ENCODE measurements at regions not wholly inside any gene's neighbourhood (a gene's known extent, or its start where the extent isn't known, plus 50 kb on each side); places are given as distances from the start of the nearest gene placed in this dataset.
"Not testable (repeated sequence)": the region's sequence is repeated elsewhere in the genome, so short reads cannot be mapped to it uniquely, and the experiment has no call there.

DNA sequence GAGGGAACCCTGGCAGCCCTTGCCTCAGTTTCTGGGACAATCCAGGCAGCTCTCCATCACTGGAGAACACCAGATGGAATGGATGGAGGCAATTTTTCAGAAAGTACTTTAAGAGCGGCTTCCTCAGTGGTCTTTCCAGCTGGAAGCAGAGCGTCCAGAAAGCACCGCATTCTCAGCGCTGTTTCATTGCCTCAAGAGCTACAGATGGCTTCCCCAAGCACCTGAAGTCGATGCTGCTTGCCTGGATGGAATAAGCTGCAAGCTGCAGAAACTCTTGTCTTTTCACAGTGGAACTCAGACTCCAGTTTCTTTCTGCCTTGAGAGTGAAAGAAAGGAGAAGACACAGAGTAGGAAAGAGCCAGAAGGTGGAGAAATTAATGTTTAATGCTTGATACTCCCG lies 766.9 kb downstream of the TDRD15 start:
- no peak overlapping the region for H3K9ac ChIP-seq (ENCODE audit: low read length)
- no peaks in the 10 kb centered on the region for H3K4me1 ChIP-seq (ENCODE audit: control insufficient read depth, insufficient read depth, low read length)
- no peak overlapping the region for H3K4me3 ChIP-seq (ENCODE audit: low read length)
- H3K9me3 ChIP-seq (ENCODE audit: control insufficient read depth, low read length), result no peaks in the 10 kb centered on the region
- no peaks in the 10 kb centered on the region for H3K27me3 ChIP-seq (replicated peaks; ENCODE audit: control insufficient read depth, insufficient read depth, low read length)
- no peak for DNase-seq (ENCODE audit: low read depth)
- H3K36me3 ChIP-seq (ENCODE audit: control insufficient read depth, insufficient read depth, low read length, severe bottlenecking), result no peaks in the 10 kb centered on the region

DNA sequence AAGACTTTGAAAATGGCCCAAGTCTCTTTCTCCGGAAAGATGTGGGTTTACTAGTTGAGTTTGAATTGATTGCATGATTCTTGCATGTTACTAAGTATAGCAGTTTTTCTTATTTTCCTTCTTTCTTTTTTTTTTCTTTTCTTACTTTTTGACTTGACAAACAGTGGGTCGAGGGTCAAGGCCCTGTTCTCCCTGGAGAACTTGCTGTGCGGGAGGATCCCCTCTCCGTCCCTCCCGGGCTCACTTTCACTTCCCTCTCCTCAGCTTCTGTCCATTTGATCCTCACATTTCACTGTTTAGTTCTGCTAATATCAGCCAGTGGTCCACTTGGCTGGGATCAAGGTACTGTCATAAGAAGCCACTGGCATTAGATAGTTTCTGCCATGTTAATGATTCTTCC lies 767.4 kb downstream of the TDRD15 start:
- no peak for DNase-seq (ENCODE audit: low read depth)
- no peaks in the 10 kb centered on the region for H3K27me3 ChIP-seq (replicated peaks; ENCODE audit: control insufficient read depth, insufficient read depth, low read length)
- no peaks in the 10 kb centered on the region for H3K9me3 ChIP-seq (ENCODE audit: control insufficient read depth, low read length)
- H3K36me3 ChIP-seq (ENCODE audit: control insufficient read depth, insufficient read depth, low read length, severe bottlenecking), result no peaks in the 10 kb centered on the region
- H3K9ac ChIP-seq (ENCODE audit: low read length), result no peak overlapping the region
- no peak overlapping the region for H3K4me3 ChIP-seq (ENCODE audit: low read length)
- H3K4me1 ChIP-seq (ENCODE audit: control insufficient read depth, insufficient read depth, low read length), result no peaks in the 10 kb centered on the region

- H3K36me3 ChIP-seq (ENCODE audit: control insufficient read depth, insufficient read depth, low read length, severe bottlenecking), result no peaks in the 10 kb centered on the region
- no peaks in the 10 kb centered on the region for H3K9me3 ChIP-seq (ENCODE audit: control insufficient read depth, low read length)
Measured at GRCh38 chr2:21892140-21892539, 768.4 kb downstream of the TDRD15 start.

DNA sequence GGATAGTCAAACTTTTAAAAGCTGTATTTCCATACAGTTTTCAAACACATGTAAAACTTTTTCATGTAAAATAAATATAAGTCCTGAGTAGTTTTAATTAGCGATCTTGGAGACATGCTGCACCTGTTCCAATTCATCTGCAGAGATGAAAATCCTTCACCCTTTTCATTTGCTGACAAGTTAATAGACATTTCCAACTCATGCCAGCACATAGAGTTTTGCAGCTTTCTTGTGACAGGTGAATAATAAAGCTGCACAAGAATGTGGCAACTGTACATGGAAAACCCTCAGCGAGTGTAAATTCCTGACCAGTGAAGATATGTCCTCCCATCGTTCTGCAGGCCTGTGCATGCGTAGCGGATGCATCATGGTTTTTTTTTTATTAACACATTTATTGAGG lies 771.4 kb downstream of the TDRD15 start:
- Histone ChIP-seq H3K9me3 (ENCODE audit: control insufficient read depth, low read length) (no peaks in the 10 kb centered on the region), H3K9ac (ENCODE audit: low read length) (no peak overlapping the region), H3K4me1 (ENCODE audit: control insufficient read depth, insufficient read depth, low read length) (no peaks in the 10 kb centered on the region), H3K27me3 (replicated peaks; ENCODE audit: control insufficient read depth, insufficient read depth, low read length) (no peaks in the 10 kb centered on the region), H3K4me3 (ENCODE audit: low read length) (no peak overlapping the region), H3K36me3 (ENCODE audit: control insufficient read depth, insufficient read depth, low read length, severe bottlenecking) (no peaks in the 10 kb centered on the region)
- DNase-seq (ENCODE audit: low read depth), result no peak

More at GRCh38 chr2:21892140-21892539, 768.4 kb downstream of the TDRD15 start:
- no peaks in the 10 kb centered on the region for H3K27me3 ChIP-seq (replicated peaks; ENCODE audit: control insufficient read depth, insufficient read depth, low read length)
- DNase-seq (ENCODE audit: low read depth), result no peak
- H3K4me3 ChIP-seq (ENCODE audit: low read length), result no peak overlapping the region
- no peaks in the 10 kb centered on the region for H3K4me1 ChIP-seq (ENCODE audit: control insufficient read depth, insufficient read depth, low read length)
- no peak overlapping the region for H3K9ac ChIP-seq (ENCODE audit: low read length)

- DNase-seq (ENCODE audit: low read depth); H3K36me3 ChIP-seq (ENCODE audit: control insufficient read depth, insufficient read depth, low read length, severe bottlenecking): not testable (repeated sequence)
Measured at GRCh38 chr2:21908712-21909380, 785.1 kb downstream of the TDRD15 start.

GRCh38 chr2:21910832-21911507 lies 787.2 kb downstream of the TDRD15 start:
- Histone ChIP-seq H3K9me3 (ENCODE audit: control insufficient read depth, low read length) (no peaks in the 10 kb centered on the region), H3K36me3 (ENCODE audit: control insufficient read depth, insufficient read depth, low read length, severe bottlenecking) (no peaks in the 10 kb centered on the region), H3K4me1 (ENCODE audit: control insufficient read depth, insufficient read depth, low read length) (no peaks in the 10 kb centered on the region), H3K27me3 (replicated peaks; ENCODE audit: control insufficient read depth, insufficient read depth, low read length) (no peaks in the 10 kb centered on the region), H3K9ac (ENCODE audit: low read length) (no peak overlapping the region), H3K4me3 (ENCODE audit: low read length) (no peak overlapping the region)
- DNase-seq (ENCODE audit: low read depth), result no peak

More at GRCh38 chr2:21908712-21909380, 785.1 kb downstream of the TDRD15 start:
- H3K9me3 ChIP-seq (ENCODE audit: control insufficient read depth, low read length); H3K27me3 ChIP-seq (replicated peaks; ENCODE audit: control insufficient read depth, insufficient read depth, low read length); H3K4me1 ChIP-seq (ENCODE audit: control insufficient read depth, insufficient read depth, low read length); H3K9ac ChIP-seq (ENCODE audit: low read length); H3K4me3 ChIP-seq (ENCODE audit: low read length): not testable (repeated sequence)

DNA sequence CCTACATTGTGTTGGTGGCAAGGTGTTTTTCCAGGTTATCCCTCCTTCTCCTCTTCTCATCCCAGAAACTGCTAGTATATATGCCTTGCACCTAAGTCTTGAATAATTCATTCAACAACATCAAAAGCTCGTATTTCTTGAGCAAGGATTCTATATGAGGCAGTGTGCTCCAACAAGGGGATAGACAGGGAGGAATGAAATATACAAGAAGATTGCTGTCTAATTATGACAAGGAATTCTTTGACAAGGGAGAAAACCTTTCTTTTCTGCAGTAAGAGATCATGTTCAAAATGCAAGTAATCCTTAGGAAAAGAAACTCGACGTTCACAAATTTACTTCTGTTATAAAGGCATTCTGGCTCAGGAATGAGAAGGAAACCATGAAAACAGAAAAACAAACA lies 788.6 kb downstream of the TDRD15 start:
- Histone ChIP-seq H3K9ac (ENCODE audit: low read length) (no peak overlapping the region), H3K27me3 (replicated peaks; ENCODE audit: control insufficient read depth, insufficient read depth, low read length) (no peaks in the 10 kb centered on the region), H3K36me3 (ENCODE audit: control insufficient read depth, insufficient read depth, low read length, severe bottlenecking) (no peaks in the 10 kb centered on the region), H3K4me1 (ENCODE audit: control insufficient read depth, insufficient read depth, low read length) (no peaks in the 10 kb centered on the region), H3K9me3 (ENCODE audit: control insufficient read depth, low read length) (no peaks in the 10 kb centered on the region), H3K4me3 (ENCODE audit: low read length) (no peak overlapping the region)
- no peak for DNase-seq (ENCODE audit: low read depth)

GRCh38 chr2:21915201-21915600 lies 791.4 kb downstream of the TDRD15 start:
- Histone ChIP-seq H3K4me3 (ENCODE audit: low read length) (no peak overlapping the region), H3K4me1 (ENCODE audit: control insufficient read depth, insufficient read depth, low read length) (no peaks in the 10 kb centered on the region), H3K27me3 (replicated peaks; ENCODE audit: control insufficient read depth, insufficient read depth, low read length) (no peaks in the 10 kb centered on the region), H3K9ac (ENCODE audit: low read length) (no peak overlapping the region), H3K36me3 (ENCODE audit: control insufficient read depth, insufficient read depth, low read length, severe bottlenecking) (no peaks in the 10 kb centered on the region), H3K9me3 (ENCODE audit: control insufficient read depth, low read length) (no peaks in the 10 kb centered on the region)
- no peak for DNase-seq (ENCODE audit: low read depth)

DNA sequence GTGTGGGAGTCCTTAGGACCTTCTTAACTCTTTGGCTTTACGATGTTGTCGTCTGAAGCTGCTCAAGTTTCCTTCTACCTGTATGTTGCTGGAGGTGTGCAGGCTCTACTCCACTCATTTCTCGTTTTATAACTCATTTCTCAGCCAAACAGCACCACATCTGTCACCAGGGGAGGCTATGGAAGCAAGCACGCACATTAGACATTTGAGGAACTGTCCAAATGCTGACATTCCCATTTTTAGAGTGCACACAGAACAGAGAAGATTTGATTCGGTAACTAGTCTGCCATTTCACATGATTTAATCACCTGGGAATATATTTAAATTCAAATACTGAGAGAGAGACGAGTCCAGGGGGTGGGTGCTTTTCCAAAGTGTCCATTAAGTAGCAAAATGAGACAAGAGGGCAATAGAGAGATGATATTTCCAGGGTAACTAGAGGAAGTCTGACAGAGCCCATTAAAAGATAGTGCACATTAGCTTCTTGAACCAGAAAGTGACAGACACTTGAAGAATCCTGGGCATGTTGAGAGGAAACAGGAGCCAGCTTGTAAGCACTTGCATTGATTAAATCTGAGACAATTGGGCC lies 793.3 kb downstream of the TDRD15 start:
- H3K4me1 ChIP-seq (ENCODE audit: control insufficient read depth, insufficient read depth, low read length), result no peaks in the 10 kb centered on the region
- no peak for DNase-seq (ENCODE audit: low read depth)
- H3K9ac ChIP-seq (ENCODE audit: low read length), result no peak overlapping the region
- no peak overlapping the region for H3K4me3 ChIP-seq (ENCODE audit: low read length)
- no peaks in the 10 kb centered on the region for H3K9me3 ChIP-seq (ENCODE audit: control insufficient read depth, low read length)
- H3K27me3 ChIP-seq (replicated peaks; ENCODE audit: control insufficient read depth, insufficient read depth, low read length), result no peaks in the 10 kb centered on the region
- H3K36me3 ChIP-seq (ENCODE audit: control insufficient read depth, insufficient read depth, low read length, severe bottlenecking), result no peaks in the 10 kb centered on the region

DNA sequence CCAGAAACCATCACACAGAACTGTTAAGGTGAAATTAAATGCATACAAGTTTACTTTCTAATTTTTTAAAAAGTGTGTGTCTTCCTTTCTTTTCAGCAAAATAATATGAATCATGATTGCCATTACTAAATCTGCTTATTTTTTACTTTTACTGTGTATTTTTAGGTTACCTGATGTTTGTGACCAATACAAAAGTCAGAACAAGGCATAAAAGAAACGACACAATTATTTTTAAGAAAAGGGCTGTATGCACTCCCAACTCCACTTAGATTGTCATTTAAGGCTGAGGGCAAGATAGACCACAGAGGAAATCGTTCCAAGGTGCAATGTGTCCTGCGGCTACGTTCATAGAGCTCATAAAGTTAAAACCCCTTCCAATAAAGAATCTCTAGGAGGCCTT lies 797.0 kb downstream of the TDRD15 start:
- no peak for DNase-seq (ENCODE audit: low read depth)
- no peak overlapping the region for H3K4me3 ChIP-seq (ENCODE audit: low read length)
- H3K9ac ChIP-seq (ENCODE audit: low read length), result no peak overlapping the region
- no peaks in the 10 kb centered on the region for H3K36me3 ChIP-seq (ENCODE audit: control insufficient read depth, insufficient read depth, low read length, severe bottlenecking)
- H3K27me3 ChIP-seq (replicated peaks; ENCODE audit: control insufficient read depth, insufficient read depth, low read length), result no peaks in the 10 kb centered on the region
- H3K4me1 ChIP-seq (ENCODE audit: control insufficient read depth, insufficient read depth, low read length), result no peaks in the 10 kb centered on the region
- H3K9me3 ChIP-seq (ENCODE audit: control insufficient read depth, low read length), result peaks cover 12% of the 10 kb centered on the region

DNA sequence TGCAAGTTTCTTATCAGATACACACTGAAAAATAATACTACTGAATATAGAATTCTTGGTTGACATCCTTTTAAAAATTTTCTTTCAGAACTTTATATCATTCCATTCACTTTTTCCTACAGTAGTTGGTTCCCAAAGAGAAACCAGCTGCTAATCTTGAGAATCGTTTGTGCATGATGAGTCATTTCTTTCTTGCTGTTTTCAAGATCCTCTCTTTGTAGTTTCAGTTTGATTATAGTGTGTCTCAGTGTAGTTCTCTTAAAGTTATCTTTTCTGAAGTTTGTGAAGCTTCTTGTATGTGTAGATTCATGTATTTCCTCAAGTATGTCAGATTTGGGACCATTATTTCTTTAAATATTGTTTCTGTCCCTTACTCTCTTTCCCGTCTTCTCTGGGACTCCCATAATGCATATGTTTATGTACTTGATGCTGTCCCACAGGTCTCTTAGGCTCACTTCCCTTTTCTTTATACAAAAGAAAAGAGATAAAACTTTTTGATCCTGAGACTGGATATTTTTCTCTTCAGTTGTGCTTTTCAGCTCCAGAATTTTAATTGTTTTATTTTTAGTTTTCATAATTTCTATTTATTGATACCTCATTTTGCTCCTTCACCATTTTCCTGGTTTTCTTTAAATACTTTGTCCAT lies 801.0 kb downstream of the TDRD15 start:
- H3K9me3 ChIP-seq (ENCODE audit: control insufficient read depth, low read length), result peaks cover 13% of the 10 kb centered on the region
- no peak overlapping the region for H3K9ac ChIP-seq (ENCODE audit: low read length)
- H3K27me3 ChIP-seq (replicated peaks; ENCODE audit: control insufficient read depth, insufficient read depth, low read length), result no peaks in the 10 kb centered on the region
- no peak for DNase-seq (ENCODE audit: low read depth)
- H3K36me3 ChIP-seq (ENCODE audit: control insufficient read depth, insufficient read depth, low read length, severe bottlenecking), result no peaks in the 10 kb centered on the region
- no peaks in the 10 kb centered on the region for H3K4me1 ChIP-seq (ENCODE audit: control insufficient read depth, insufficient read depth, low read length)
- no peak overlapping the region for H3K4me3 ChIP-seq (ENCODE audit: low read length)
